HCT116 (cell line): ENCODE measurements at regions not wholly inside any gene's neighbourhood (a gene's known extent, or its start where the extent isn't known, plus 50 kb on each side); places are given as distances from the start of the nearest gene placed in this dataset.

ENCODE experiments used
- ATAC-seq: fragments of 200-7000 bp; cut with Tn5 transposase; 2 replicates; pipeline ENCODE4 v1.9.1; 2020; ENCODE audit warnings: mild to moderate bottlenecking, moderate library complexity
- BruUV-seq: library from RNA; stranded (reverse); fragments of 400-500 nt; replicated peaks from 2 replicates; lab custom pipeline; 2021; lab: Mats Ljungman, UMichigan
- CTCF ChIA-PET: fragments of 300-600 bp; sonication (Branson Sonifier 250); formaldehyde crosslinking; loops from one replicate; lab custom pipeline; 2021; ENCODE audit warnings: antibody characterized with exemption; lab: Charles Lee
- POLR2A ChIA-PET: fragments of 300-600, 350-600 bp; sonication (Branson Sonifier 250); formaldehyde crosslinking; loops from one replicate; lab custom pipeline; 2021; ENCODE audit warnings: antibody characterized with exemption; lab: Charles Lee
- RAD21 ChIA-PET, 2 experiments: fragments of 300-600 bp; sonication (Branson Sonifier 250); formaldehyde crosslinking; loops; one replicate each; lab custom pipeline; 2023; ENCODE audit warnings: low total read pairs in 2 of 2; ENCODE audit not compliant: uncharacterized antibody in 2 of 2, unreplicated experiment in 2 of 2, low non-redundant PET in 1 of 2; lab: Charles Lee
- DNase-seq: peaks from one replicate; pipeline ENCODE4 v3.0.0-alpha.2; 2010; ENCODE audit warnings: low read depth, low spot score
- H2AFZ ChIP-seq: fragments of 200-600 bp; shearing (Covaris generic), sonication (generic); 2 replicates; pipeline ENCODE4 v1.6.1; 2017; ENCODE audit warnings: low read depth, mixed run types, mixed read lengths, antibody characterized with exemption, low read length; ENCODE audit not compliant: poor library complexity, severe bottlenecking
- H3K27ac ChIP-seq: 2 replicates; pipeline ENCODE4 v1.5.1; 2012; ENCODE audit warnings: low read depth, low read length
- H3K27me3 ChIP-seq: fragments of 200-600 bp; sonication (generic); 2 replicates; pipeline ENCODE4 v1.6.1; 2016; ENCODE audit warnings: mixed run types, low read length, mixed read lengths; ENCODE audit not compliant: insufficient read depth
- H3K36me3 ChIP-seq, 2 experiments: fragments of 200-500 bp in 1 of 2; fragments of 200-600 bp in 1 of 2; sonication (Bioruptor generic) in 1 of 2; sonication (generic) in 1 of 2; 2 replicates each; pipeline versions ENCODE4 v1.5.1 to v1.6.1; 2014 to 2016; ENCODE audit warnings: low read length in 2 of 2, inconsistent platforms in 1 of 2, mixed read lengths in 1 of 2, mixed run types in 1 of 2; ENCODE audit not compliant: insufficient read depth in 2 of 2, control insufficient read depth in 1 of 2
- H3K4me1 ChIP-seq, 2 experiments: fragments of 200-600 bp in 1 of 2; sonication (generic) in 1 of 2; 2 replicates each; pipeline versions ENCODE4 v1.5.1 to v1.6.1; 2012 to 2017; ENCODE audit warnings: low read length in 2 of 2, inconsistent platforms in 1 of 2, mild to moderate bottlenecking in 1 of 2, mixed read lengths in 1 of 2, mixed run types in 1 of 2, moderate library complexity in 1 of 2; ENCODE audit not compliant: insufficient read depth in 2 of 2, control insufficient read depth in 1 of 2
- H3K4me2 ChIP-seq: fragments of 200-600 bp; sonication (generic); 2 replicates; pipeline ENCODE4 v1.6.1; 2017; ENCODE audit warnings: mixed run types, low read length, mixed read lengths
- H3K4me3 ChIP-seq, 2 experiments: fragments of 200-600 bp in 1 of 2; sonication (generic) in 1 of 2; replicated peaks in 1 of 2; 2 replicates each; pipeline ENCODE4 v1.5.1; 2011 to 2016; ENCODE audit warnings: low read length in 2 of 2, control low read depth in 1 of 2, low read depth in 1 of 2, mild to moderate bottlenecking in 1 of 2, mixed read lengths in 1 of 2, mixed run types in 1 of 2
- H3K79me2 ChIP-seq: fragments of 200-600 bp; sonication (generic); 2 replicates; pipeline ENCODE4 v1.6.1; 2017; ENCODE audit warnings: mild to moderate bottlenecking, mixed run types, low read length, moderate library complexity, mixed read lengths; ENCODE audit not compliant: insufficient read depth
- H3K9ac ChIP-seq: fragments of 200-600 bp; sonication (generic); 2 replicates; pipeline ENCODE4 v1.6.1; 2016; ENCODE audit warnings: low read length, mixed read lengths
- H3K9me2 ChIP-seq: fragments of 200-600 bp; sonication (generic), shearing (Covaris generic); 2 replicates; pipeline ENCODE4 v1.6.1; 2017; ENCODE audit warnings: mixed run types, mild to moderate bottlenecking, moderate library complexity; ENCODE audit not compliant: insufficient read depth
- H3K9me3 ChIP-seq, 2 experiments: fragments of 200-500 bp in 1 of 2; fragments of 200-600 bp in 1 of 2; sonication (Bioruptor generic) in 1 of 2; sonication (generic) in 1 of 2; 2 replicates each; pipeline ENCODE4 v1.6.1; 2014 to 2017; ENCODE audit warnings: low read length in 2 of 2, mixed read lengths in 2 of 2, inconsistent platforms in 1 of 2, low read depth in 1 of 2, mild to moderate bottlenecking in 1 of 2, mixed run types in 1 of 2, moderate library complexity in 1 of 2; ENCODE audit not compliant: control insufficient read depth in 1 of 2, insufficient read depth in 1 of 2
- H4K20me1 ChIP-seq: fragments of 200-600 bp; sonication (generic), shearing (Covaris generic); 2 replicates; pipeline ENCODE4 v1.6.1; 2017; ENCODE audit warnings: mixed run types, mild to moderate bottlenecking, moderate library complexity; ENCODE audit not compliant: insufficient read depth
- ATF3 ChIP-seq: IDR thresholded peaks from 2 replicates; pipeline ENCODE4 v1.6.1; 2012
- CBX3 ChIP-seq: IDR thresholded peaks from 2 replicates; pipeline ENCODE4 v1.6.1; 2012; ENCODE audit warnings: low read depth
- CEBPB ChIP-seq: IDR thresholded peaks from 2 replicates; pipeline ENCODE4 v1.6.1; 2012; ENCODE audit warnings: low read depth
- EGR1 ChIP-seq: IDR thresholded peaks from 2 replicates; pipeline ENCODE4 v1.6.1; 2012; ENCODE audit warnings: low read depth
- ELF1 ChIP-seq: IDR thresholded peaks from 2 replicates; pipeline ENCODE4 v1.6.1; 2012; ENCODE audit warnings: low read depth, borderline replicate concordance
- EZH2 ChIP-seq: fragments of 200-600 bp; sonication (generic); IDR thresholded peaks from 2 replicates; pipeline ENCODE4 v1.6.1; 2017; ENCODE audit warnings: antibody characterized with exemption, mixed run types
- FOSL1 ChIP-seq: IDR thresholded peaks from 2 replicates; pipeline ENCODE4 v1.6.1; 2012; ENCODE audit warnings: low read depth
- JUND ChIP-seq: IDR thresholded peaks from 2 replicates; pipeline ENCODE4 v1.6.1; 2012
- MAX ChIP-seq: IDR thresholded peaks from 2 replicates; pipeline ENCODE4 v1.6.1; 2012
- POLR2A ChIP-seq: IDR thresholded peaks from 2 replicates; pipeline ENCODE4 v1.7.0; 2011; ENCODE audit warnings: borderline replicate concordance; ENCODE audit not compliant: insufficient read depth, insufficient read length; ENCODE audit errors: extremely low read depth
- POLR2AphosphoS5 ChIP-seq: IDR thresholded peaks from 2 replicates; pipeline ENCODE4 v1.6.1; 2011; ENCODE audit warnings: mild to moderate bottlenecking, low read depth, low read length, moderate library complexity
- SIN3A ChIP-seq: IDR thresholded peaks from 2 replicates; pipeline ENCODE4 v1.6.1; 2012; ENCODE audit warnings: low read depth
- SP1 ChIP-seq: IDR thresholded peaks from 2 replicates; pipeline ENCODE4 v1.6.1; 2012; ENCODE audit warnings: low read depth
- SRF ChIP-seq: IDR thresholded peaks from 2 replicates; pipeline ENCODE4 v1.6.1; 2012; ENCODE audit warnings: low read depth
- TCF7L2 ChIP-seq: IDR thresholded peaks from 2 replicates; pipeline ENCODE4 v1.7.0; 2011; ENCODE audit warnings: borderline replicate concordance, inconsistent platforms; ENCODE audit not compliant: insufficient read depth, insufficient read length; ENCODE audit errors: extremely low read depth
- ZNF274 ChIP-seq: fragments of 200-500 bp; sonication (Bioruptor generic); IDR thresholded peaks from 2 replicates; pipeline ENCODE4 v1.6.1; 2014; ENCODE audit warnings: mild to moderate bottlenecking, low read depth, low read length, inconsistent platforms
- intact Hi-C: fragments of 100-400 bp; cut with micrococcal nuclease; formaldehyde crosslinking; loops from 2 replicates; pipeline ENCODE4 v1.10.0; 2022
- TF ChIP-seq, protein P1 (sequence below): IDR thresholded peaks from 2 replicates; pipeline ENCODE4 v1.6.1; 2012; ENCODE audit warnings: low read depth
- TF ChIP-seq, protein P2 (sequence below), 3 experiments: fragments of 200-600 bp in 1 of 3; sonication (generic) in 1 of 3; IDR thresholded peaks in 2 of 3; conservative IDR thresholded peaks in 1 of 3; 2 replicates each; pipeline ENCODE4 v1.5.1; 2012 to 2017; ENCODE audit warnings: low read depth in 2 of 3, low read length in 2 of 3, antibody characterized with exemption in 1 of 3, borderline replicate concordance in 1 of 3, control low read depth in 1 of 3, mild to moderate bottlenecking in 1 of 3, mixed read lengths in 1 of 3, mixed run types in 1 of 3, moderate library complexity in 1 of 3; ENCODE audit not compliant: insufficient read depth in 1 of 3

DNA sequence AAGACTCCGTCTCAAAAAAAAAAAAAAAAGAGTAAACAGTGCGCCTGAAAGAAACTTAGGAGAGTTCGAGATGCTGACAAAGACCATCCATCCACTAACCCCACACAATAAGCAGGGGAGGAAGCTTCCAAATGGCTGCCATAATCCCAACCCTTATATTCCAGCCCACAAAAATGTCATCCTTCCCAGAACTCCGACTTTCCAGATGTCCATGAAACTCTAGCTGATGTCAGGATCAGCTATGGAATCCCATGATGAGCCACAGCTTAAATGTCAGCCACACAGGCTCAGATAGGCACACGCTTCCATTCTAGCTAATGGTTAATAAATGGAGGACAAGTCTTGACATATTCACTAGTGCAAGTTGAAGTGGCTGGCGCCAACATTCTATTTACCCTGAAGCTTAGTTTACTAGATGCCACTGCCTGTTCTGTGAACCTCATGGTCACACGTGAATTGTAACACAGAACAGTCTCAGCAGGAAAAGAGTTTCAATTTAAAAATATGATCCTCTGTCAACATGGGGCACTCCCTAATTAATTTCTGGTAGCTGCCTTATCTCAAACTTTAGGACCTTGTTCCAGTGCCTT lies 75.5 kb downstream of the FOXF2 start:
- DNase-seq = no peak

More for the DNA sequence above, 75.5 kb downstream of the FOXF2 start:
- H3K4me3 ChIP-seq = no peak overlapping the region
- H3K36me3 ChIP-seq = no peaks in the 10 kb centered on the region
- no peaks in the 10 kb centered on the region for H3K9me3 ChIP-seq
- intact Hi-C loops = no loop called here
- H3K9me2 ChIP-seq = no peaks in the 10 kb centered on the region
- ChIA-PET RAD21 (no interaction called here), POLR2A (interaction anchor here (0.7 kb wide), 1 partner anchor 1380 kb away, joined by 3 read pairs; no protein-coding TSS in a partner anchor), CTCF (no interaction called here)
- H3K4me1 ChIP-seq = peaks cover 0 to 4% of the 10 kb centered on the region in 2 experiments; a peak in 2 of 4 replicates
- no peak for ATAC-seq
- no peaks in the 10 kb centered on the region for H3K27me3 ChIP-seq
- H3K4me2 ChIP-seq = no peak overlapping the region
- H3K27ac ChIP-seq = no peak overlapping the region
- TF ChIP-seq CBX3 = no peak
- TF ChIP-seq EGR1 = no peak
- TF ChIP-seq SP1 = no peak
- TF ChIP-seq POLR2AphosphoS5 = no peak
- no peak for TF ChIP-seq JUND
- no peak for TF ChIP-seq MAX
- no peak for TF ChIP-seq CEBPB
- TF ChIP-seq SRF = no peak
- TF ChIP-seq ELF1 = no peak
- no peak for TF ChIP-seq POLR2A
- TF ChIP-seq, protein P1, sequence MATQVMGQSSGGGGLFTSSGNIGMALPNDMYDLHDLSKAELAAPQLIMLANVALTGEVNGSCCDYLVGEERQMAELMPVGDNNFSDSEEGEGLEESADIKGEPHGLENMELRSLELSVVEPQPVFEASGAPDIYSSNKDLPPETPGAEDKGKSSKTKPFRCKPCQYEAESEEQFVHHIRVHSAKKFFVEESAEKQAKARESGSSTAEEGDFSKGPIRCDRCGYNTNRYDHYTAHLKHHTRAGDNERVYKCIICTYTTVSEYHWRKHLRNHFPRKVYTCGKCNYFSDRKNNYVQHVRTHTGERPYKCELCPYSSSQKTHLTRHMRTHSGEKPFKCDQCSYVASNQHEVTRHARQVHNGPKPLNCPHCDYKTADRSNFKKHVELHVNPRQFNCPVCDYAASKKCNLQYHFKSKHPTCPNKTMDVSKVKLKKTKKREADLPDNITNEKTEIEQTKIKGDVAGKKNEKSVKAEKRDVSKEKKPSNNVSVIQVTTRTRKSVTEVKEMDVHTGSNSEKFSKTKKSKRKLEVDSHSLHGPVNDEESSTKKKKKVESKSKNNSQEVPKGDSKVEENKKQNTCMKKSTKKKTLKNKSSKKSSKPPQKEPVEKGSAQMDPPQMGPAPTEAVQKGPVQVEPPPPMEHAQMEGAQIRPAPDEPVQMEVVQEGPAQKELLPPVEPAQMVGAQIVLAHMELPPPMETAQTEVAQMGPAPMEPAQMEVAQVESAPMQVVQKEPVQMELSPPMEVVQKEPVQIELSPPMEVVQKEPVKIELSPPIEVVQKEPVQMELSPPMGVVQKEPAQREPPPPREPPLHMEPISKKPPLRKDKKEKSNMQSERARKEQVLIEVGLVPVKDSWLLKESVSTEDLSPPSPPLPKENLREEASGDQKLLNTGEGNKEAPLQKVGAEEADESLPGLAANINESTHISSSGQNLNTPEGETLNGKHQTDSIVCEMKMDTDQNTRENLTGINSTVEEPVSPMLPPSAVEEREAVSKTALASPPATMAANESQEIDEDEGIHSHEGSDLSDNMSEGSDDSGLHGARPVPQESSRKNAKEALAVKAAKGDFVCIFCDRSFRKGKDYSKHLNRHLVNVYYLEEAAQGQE = no peak
- TF ChIP-seq ATF3 = no peak
- TF ChIP-seq ZNF274 = no peak
- TF ChIP-seq, protein P2, sequence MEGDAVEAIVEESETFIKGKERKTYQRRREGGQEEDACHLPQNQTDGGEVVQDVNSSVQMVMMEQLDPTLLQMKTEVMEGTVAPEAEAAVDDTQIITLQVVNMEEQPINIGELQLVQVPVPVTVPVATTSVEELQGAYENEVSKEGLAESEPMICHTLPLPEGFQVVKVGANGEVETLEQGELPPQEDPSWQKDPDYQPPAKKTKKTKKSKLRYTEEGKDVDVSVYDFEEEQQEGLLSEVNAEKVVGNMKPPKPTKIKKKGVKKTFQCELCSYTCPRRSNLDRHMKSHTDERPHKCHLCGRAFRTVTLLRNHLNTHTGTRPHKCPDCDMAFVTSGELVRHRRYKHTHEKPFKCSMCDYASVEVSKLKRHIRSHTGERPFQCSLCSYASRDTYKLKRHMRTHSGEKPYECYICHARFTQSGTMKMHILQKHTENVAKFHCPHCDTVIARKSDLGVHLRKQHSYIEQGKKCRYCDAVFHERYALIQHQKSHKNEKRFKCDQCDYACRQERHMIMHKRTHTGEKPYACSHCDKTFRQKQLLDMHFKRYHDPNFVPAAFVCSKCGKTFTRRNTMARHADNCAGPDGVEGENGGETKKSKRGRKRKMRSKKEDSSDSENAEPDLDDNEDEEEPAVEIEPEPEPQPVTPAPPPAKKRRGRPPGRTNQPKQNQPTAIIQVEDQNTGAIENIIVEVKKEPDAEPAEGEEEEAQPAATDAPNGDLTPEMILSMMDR (IDR thresholded peaks at IDR 0.05 in 2 of 3, conservative IDR thresholded peaks at IDR 0.05 in 1 of 3; ENCODE audit: borderline replicate concordance in 1 of 3, insufficient read depth in 1 of 3, low read depth in 2 of 3, low read length in 2 of 3) = no peak
- TF ChIP-seq TCF7L2 = no peak
- TF ChIP-seq EZH2 = no peak
- TF ChIP-seq SIN3A = no peak
- no peak for TF ChIP-seq FOSL1
- H4K20me1 ChIP-seq = no peaks in the 10 kb centered on the region
- H3K79me2 ChIP-seq = no peaks in the 10 kb centered on the region
- no TSS peak for BruUV-seq
- H2AFZ ChIP-seq = no peak overlapping the region
- H3K9ac ChIP-seq = no peak overlapping the region
